ENCODE measurements at regions not wholly inside any gene's neighbourhood (a gene's known extent, or its start where the extent isn't known, plus 50 kb on each side); places are given as distances from the start of the nearest gene placed in this dataset.
"Not testable (repeated sequence)": the region's sequence is repeated elsewhere in the genome, so short reads cannot be mapped to it uniquely, and the experiment has no call there.

DNA sequence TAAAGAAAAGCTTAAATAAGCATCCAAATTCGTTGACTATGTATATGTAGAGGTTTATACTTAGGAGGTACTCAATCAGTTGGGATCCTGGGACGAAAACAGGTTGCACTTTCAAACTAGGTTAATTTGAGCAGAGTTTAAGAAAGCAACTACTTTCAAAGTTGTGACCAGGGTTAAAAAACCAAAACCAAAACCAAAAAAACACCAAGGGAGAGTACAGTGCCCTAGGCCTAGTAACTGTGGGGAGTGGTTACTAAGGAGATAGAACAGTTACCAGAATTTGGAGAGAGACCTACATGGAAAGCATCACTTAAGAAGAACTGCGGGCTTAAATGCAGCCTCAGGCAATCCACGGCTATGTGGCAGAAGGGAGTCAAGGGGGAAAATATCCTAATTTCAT is 148.3 kb downstream of the JRKL start:
- Mint-ChIP-seq H3K9me3 (no peaks in the 10 kb centered on the region; the same call in none of the 2 replicates), H3K36me3 (ENCODE audit: low read depth) (no peaks in the 10 kb centered on the region), H3K4me3 (no peak overlapping the region), H3K27me3 (ENCODE audit: insufficient read depth) (no peaks in the 10 kb centered on the region), H3K27ac (no peak overlapping the region), H3K4me1 (ENCODE audit: low read depth) (no peaks in the 10 kb centered on the region)
- no peak for DNase-seq
- TF ChIP-seq, protein P1, sequence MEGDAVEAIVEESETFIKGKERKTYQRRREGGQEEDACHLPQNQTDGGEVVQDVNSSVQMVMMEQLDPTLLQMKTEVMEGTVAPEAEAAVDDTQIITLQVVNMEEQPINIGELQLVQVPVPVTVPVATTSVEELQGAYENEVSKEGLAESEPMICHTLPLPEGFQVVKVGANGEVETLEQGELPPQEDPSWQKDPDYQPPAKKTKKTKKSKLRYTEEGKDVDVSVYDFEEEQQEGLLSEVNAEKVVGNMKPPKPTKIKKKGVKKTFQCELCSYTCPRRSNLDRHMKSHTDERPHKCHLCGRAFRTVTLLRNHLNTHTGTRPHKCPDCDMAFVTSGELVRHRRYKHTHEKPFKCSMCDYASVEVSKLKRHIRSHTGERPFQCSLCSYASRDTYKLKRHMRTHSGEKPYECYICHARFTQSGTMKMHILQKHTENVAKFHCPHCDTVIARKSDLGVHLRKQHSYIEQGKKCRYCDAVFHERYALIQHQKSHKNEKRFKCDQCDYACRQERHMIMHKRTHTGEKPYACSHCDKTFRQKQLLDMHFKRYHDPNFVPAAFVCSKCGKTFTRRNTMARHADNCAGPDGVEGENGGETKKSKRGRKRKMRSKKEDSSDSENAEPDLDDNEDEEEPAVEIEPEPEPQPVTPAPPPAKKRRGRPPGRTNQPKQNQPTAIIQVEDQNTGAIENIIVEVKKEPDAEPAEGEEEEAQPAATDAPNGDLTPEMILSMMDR (IDR thresholded peaks at IDR 0.05): no peak

DNA sequence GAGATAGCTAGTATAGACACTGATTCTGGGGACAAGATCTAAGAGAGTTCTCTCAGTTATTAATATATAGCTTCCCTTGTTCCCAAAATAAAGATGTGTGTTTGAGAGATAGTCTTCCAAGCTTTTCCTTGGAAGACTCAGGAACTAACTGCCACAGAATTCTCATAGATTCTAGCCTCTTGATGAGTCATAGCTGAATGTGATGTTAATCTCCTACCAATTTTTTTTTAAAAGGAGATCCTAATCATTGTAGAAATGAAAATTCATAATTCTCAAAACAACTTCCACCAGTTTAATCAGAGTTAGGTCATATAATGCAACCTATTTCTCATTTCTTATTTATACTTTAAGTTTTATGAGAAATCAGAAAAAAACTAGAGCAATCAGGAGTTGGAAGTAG is 148.8 kb downstream of the JRKL start:
- Mint-ChIP-seq H3K27ac (no peak overlapping the region), H3K36me3 (ENCODE audit: low read depth) (no peaks in the 10 kb centered on the region)
- TF ChIP-seq, protein P1 (IDR thresholded peaks at IDR 0.05): no peak

DNA sequence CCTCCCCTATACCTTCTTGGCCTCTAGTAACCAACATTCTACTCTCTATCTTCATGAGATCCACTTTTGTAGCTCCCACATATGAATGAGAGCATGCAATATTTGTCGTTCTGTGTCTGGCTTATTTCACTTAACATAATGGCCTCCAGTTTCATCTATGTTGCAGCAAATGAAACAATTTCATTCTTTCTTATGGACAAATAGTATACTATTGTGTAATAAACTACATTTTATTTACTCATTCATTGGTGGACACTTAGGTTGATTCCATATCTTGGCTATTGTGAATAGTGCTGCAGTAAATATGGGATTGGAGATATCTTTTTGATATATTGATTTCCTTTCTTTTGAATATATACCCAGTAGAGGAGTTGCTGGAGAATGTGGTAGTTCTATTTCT is 151.1 kb downstream of the JRKL start:
- H3K9me3 Mint-ChIP-seq: no peaks in the 10 kb centered on the region; the same call in 1 of the 2 replicates
- DNase-seq: no peak
- no peaks in the 10 kb centered on the region for H3K4me1 Mint-ChIP-seq (ENCODE audit: low read depth)
- no peak overlapping the region for H3K4me3 Mint-ChIP-seq
- no peaks in the 10 kb centered on the region for H3K36me3 Mint-ChIP-seq (ENCODE audit: low read depth)
- H3K27ac Mint-ChIP-seq: no peak overlapping the region
- no peaks in the 10 kb centered on the region for H3K27me3 Mint-ChIP-seq (ENCODE audit: insufficient read depth)
- TF ChIP-seq, protein P1 (IDR thresholded peaks at IDR 0.05): no peak

More for the DNA sequence above, 148.8 kb downstream of the JRKL start:
- Mint-ChIP-seq H3K9me3 (no peaks in the 10 kb centered on the region; the same call in 1 of the 2 replicates), H3K4me3 (no peak overlapping the region), H3K4me1 (ENCODE audit: low read depth) (no peaks in the 10 kb centered on the region), H3K27me3 (ENCODE audit: insufficient read depth) (no peaks in the 10 kb centered on the region)
- DNase-seq: no peak

DNA sequence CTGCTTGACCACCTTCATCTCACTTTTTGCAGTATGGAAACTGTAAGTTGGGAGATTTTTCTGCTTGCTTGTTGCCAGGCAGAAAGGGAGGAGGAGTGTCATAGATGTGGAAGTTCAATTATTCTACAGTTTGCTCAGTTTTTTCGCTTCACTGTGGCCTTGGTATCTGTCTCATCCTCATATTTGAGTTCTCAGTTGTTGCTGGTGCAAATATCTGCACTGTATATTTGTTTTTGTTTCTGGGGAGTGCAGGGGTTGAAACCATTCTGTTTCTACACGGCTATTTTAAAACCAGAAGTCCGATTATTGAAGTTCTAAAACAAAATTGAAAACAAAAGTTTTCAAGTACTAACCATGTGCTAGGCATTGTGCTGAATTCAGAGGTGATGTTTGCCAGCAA is 153.4 kb downstream of the JRKL start:
- no peak overlapping the region for H3K4me3 Mint-ChIP-seq
- no peaks in the 10 kb centered on the region; the same call in 1 of the 2 replicates for H3K9me3 Mint-ChIP-seq
- no peaks in the 10 kb centered on the region for H3K4me1 Mint-ChIP-seq (ENCODE audit: low read depth)
- no peak overlapping the region for H3K27ac Mint-ChIP-seq
- no peak for DNase-seq
- H3K36me3 Mint-ChIP-seq (ENCODE audit: low read depth): no peaks in the 10 kb centered on the region
- H3K27me3 Mint-ChIP-seq (ENCODE audit: insufficient read depth): no peaks in the 10 kb centered on the region
- TF ChIP-seq, protein P1 (IDR thresholded peaks at IDR 0.05): no peak

DNA sequence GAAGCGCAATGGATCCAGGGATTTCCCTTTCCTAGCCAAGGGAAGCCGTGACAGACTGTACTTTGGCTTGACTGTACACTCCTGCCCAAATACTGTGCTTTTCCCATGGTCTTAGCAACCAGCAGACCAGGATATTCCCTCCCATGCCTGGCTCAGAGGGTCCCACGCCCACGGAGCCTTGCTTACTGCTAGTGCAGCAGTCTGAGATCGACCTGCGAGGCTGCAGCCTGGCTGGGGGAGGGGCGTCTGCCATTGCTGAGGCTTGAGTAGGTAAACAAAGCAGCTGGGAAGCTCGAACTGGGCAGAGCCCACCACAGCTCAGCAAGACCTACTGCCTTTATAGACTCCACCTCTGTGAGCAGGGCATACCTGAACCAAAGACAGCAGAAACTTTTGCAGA is 155.4 kb downstream of the JRKL start:
- H3K27me3 Mint-ChIP-seq (ENCODE audit: insufficient read depth); H3K27ac Mint-ChIP-seq; DNase-seq; H3K9me3 Mint-ChIP-seq; H3K36me3 Mint-ChIP-seq (ENCODE audit: low read depth); H3K4me3 Mint-ChIP-seq; H3K4me1 Mint-ChIP-seq (ENCODE audit: low read depth): not testable (repeated sequence)

DNA sequence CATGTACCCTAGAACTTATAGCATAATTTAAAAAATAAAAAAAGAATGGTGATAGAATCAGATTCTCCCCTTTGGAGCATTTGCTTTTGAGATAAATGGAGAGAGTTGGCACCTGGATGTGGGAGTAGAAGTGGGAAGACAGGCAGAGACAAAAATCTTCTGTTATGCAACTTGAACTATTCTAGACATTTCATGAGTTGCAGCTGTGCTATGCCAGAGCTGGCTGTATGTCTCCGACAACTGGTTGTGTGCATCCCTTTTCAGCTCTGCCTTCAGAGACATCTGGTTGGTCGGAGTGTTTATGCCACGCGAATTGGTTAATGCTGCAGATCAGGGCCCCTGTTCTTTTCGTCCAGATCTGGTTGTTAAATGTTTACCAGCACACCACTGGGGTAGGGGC is 161.3 kb downstream of the JRKL start:
- Mint-ChIP-seq H3K27ac (no peak overlapping the region), H3K4me3 (no peak overlapping the region), H3K4me1 (ENCODE audit: low read depth) (no peaks in the 10 kb centered on the region), H3K27me3 (ENCODE audit: insufficient read depth) (no peaks in the 10 kb centered on the region), H3K36me3 (ENCODE audit: low read depth) (no peaks in the 10 kb centered on the region), H3K9me3 (no peaks in the 10 kb centered on the region)
- no peak for DNase-seq
- TF ChIP-seq, protein P1 (IDR thresholded peaks at IDR 0.05): no peak
